PC-3 (cell line): ENCODE measurements at regions not wholly inside any gene's neighbourhood (a gene's known extent, or its start where the extent isn't known, plus 50 kb on each side); places are given as distances from the start of the nearest gene placed in this dataset.

Experiments
- EZH2 ChIP-seq: fragments of 300-600 bp; sonication (generic); IDR thresholded peaks from one replicate; pipeline ENCODE4 v1.6.1; 2017; ENCODE audit warnings: antibody characterized with exemption, mild to moderate bottlenecking, low read length; ENCODE audit not compliant: unreplicated experiment
- EZH2phosphoT487 ChIP-seq: fragments of 300-600 bp; sonication (generic); IDR thresholded peaks from 2 replicates; pipeline ENCODE4 v1.6.1; 2018; ENCODE audit warnings: mild to moderate bottlenecking, antibody characterized with exemption, low read length, borderline replicate concordance
- TF ChIP-seq, protein P1 (sequence below): fragments of 300-600 bp; sonication (generic); conservative IDR thresholded peaks from 2 replicates; pipeline ENCODE4 v1.5.1; 2017; ENCODE audit warnings: antibody characterized with exemption, low read depth, mild to moderate bottlenecking, low read length

DNA sequence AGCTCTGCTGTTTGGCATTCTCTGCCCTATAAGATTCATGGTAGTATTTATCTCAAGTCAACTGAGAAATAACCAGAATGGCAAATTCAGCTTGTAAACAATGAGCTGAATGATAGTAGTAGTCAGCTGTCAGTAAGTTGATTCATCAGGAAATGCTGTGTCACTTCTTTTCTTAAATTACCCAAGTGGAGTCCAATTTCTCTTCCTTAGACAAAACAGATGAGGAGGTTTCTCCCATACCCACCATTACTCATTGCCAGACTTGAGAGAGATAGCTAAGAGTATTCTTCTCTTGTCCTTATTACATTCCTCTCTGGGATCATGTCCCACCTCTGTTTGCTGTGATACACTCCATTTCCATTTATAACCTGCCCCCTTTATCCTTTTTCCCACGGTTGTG is 159.8 kb upstream of the STEAP1 start:
- TF ChIP-seq, protein P1, sequence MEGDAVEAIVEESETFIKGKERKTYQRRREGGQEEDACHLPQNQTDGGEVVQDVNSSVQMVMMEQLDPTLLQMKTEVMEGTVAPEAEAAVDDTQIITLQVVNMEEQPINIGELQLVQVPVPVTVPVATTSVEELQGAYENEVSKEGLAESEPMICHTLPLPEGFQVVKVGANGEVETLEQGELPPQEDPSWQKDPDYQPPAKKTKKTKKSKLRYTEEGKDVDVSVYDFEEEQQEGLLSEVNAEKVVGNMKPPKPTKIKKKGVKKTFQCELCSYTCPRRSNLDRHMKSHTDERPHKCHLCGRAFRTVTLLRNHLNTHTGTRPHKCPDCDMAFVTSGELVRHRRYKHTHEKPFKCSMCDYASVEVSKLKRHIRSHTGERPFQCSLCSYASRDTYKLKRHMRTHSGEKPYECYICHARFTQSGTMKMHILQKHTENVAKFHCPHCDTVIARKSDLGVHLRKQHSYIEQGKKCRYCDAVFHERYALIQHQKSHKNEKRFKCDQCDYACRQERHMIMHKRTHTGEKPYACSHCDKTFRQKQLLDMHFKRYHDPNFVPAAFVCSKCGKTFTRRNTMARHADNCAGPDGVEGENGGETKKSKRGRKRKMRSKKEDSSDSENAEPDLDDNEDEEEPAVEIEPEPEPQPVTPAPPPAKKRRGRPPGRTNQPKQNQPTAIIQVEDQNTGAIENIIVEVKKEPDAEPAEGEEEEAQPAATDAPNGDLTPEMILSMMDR: no peak
- TF ChIP-seq EZH2 (no peak), EZH2phosphoT487 (no peak)
